Progenitor cell of endocrine pancreas (in vitro differentiated cells): ENCODE measurements at regions not wholly inside any gene's neighbourhood (a gene's known extent, or its start where the extent isn't known, plus 50 kb on each side); places are given as distances from the start of the nearest gene placed in this dataset.
"Not testable (repeated sequence)": the region's sequence is repeated elsewhere in the genome, so short reads cannot be mapped to it uniquely, and the experiment has no call there.

Experiments
- DNase-seq: peaks from one replicate; pipeline ENCODE4 v3.0.0; 2021; ENCODE audit warnings: low spot score; ENCODE audit not compliant: unreplicated experiment
- H3K27ac Mint-ChIP-seq: 2 replicates; pipeline ENCODE4 v1.8.0; 2021; ENCODE audit warnings: mild to moderate bottlenecking, moderate library complexity, mixed read lengths
- H3K27me3 Mint-ChIP-seq: 2 replicates; pipeline ENCODE4 v1.8.0; 2021; ENCODE audit warnings: mixed read lengths
- H3K36me3 Mint-ChIP-seq: 2 replicates; pipeline ENCODE4 v1.8.0; 2022; ENCODE audit warnings: mixed read lengths; ENCODE audit not compliant: insufficient read depth
- H3K4me1 Mint-ChIP-seq: 2 replicates; pipeline ENCODE4 v1.8.0; 2021; ENCODE audit warnings: low read depth, mixed read lengths
- H3K4me3 Mint-ChIP-seq: 2 replicates; pipeline ENCODE4 v1.8.0; 2021; ENCODE audit warnings: low read depth, mild to moderate bottlenecking, moderate library complexity, mixed read lengths
- H3K9me3 Mint-ChIP-seq: 2 replicates; pipeline ENCODE4 v1.8.0; 2021; ENCODE audit warnings: low read depth, mixed read lengths
- CTCF ChIP-seq: fragments of 200-600 bp; sonication (generic); IDR thresholded peaks from one replicate; pipeline ENCODE4 v1.5.0; 2021; ENCODE audit warnings: antibody characterized with exemption, mild to moderate bottlenecking; ENCODE audit not compliant: unreplicated experiment

- H3K27ac Mint-ChIP-seq: no peak overlapping the region
- no peak for TF ChIP-seq CTCF
- H3K4me3 Mint-ChIP-seq: no peak overlapping the region
- H3K9me3 Mint-ChIP-seq: peaks cover 20% of the 10 kb centered on the region
- peaks cover 22% of the 10 kb centered on the region for H3K4me1 Mint-ChIP-seq
- no peak for DNase-seq
- no peaks in the 10 kb centered on the region for H3K27me3 Mint-ChIP-seq
- H3K36me3 Mint-ChIP-seq: peaks cover 3% of the 10 kb centered on the region
Observed at GRCh38 chr5:51230336-51230735, 152.9 kb upstream of the ISL1 start.

- no peak for DNase-seq
- Mint-ChIP-seq H3K4me3 (no peak overlapping the region), H3K9me3 (no peaks in the 10 kb centered on the region), H3K27ac (no peak overlapping the region), H3K4me1 (peaks cover 1% of the 10 kb centered on the region), H3K36me3 (no peaks in the 10 kb centered on the region), H3K27me3 (no peaks in the 10 kb centered on the region)
- no peak for TF ChIP-seq CTCF
Observed at GRCh38 chr5:51242456-51242855, 140.8 kb upstream of the ISL1 start.

GRCh38 chr5:51250957-51251356 lies 132.3 kb upstream of the ISL1 start:
- H3K9me3 Mint-ChIP-seq, DNase-seq, H3K27ac Mint-ChIP-seq: not testable (repeated sequence)

GRCh38 chr5:51271261-51271660 lies 112.0 kb upstream of the ISL1 start:
- DNase-seq: no peak
- Mint-ChIP-seq H3K27me3 (peaks cover 6% of the 10 kb centered on the region), H3K4me3 (no peak overlapping the region), H3K27ac (no peak overlapping the region), H3K36me3 (no peaks in the 10 kb centered on the region), H3K9me3 (peaks cover 5% of the 10 kb centered on the region), H3K4me1 (no peaks in the 10 kb centered on the region)
- TF ChIP-seq CTCF: no peak

More at GRCh38 chr5:51250957-51251356, 132.3 kb upstream of the ISL1 start:
- H3K36me3 Mint-ChIP-seq, H3K4me1 Mint-ChIP-seq, H3K4me3 Mint-ChIP-seq, H3K27me3 Mint-ChIP-seq: not testable (repeated sequence)

- H3K27me3 Mint-ChIP-seq: peaks cover 6% of the 10 kb centered on the region
- TF ChIP-seq CTCF: no peak
- H3K4me1 Mint-ChIP-seq: no peaks in the 10 kb centered on the region
- H3K27ac Mint-ChIP-seq: no peak overlapping the region
- peaks cover 9% of the 10 kb centered on the region for H3K9me3 Mint-ChIP-seq
- no peak for DNase-seq
- no peak overlapping the region for H3K4me3 Mint-ChIP-seq
- H3K36me3 Mint-ChIP-seq: no peaks in the 10 kb centered on the region
Observed at GRCh38 chr5:51273021-51273420, 110.2 kb upstream of the ISL1 start.

- Mint-ChIP-seq H3K4me3 (no peak overlapping the region), H3K27ac (no peak overlapping the region), H3K9me3 (peaks cover 9% of the 10 kb centered on the region), H3K4me1 (peaks cover 3% of the 10 kb centered on the region), H3K36me3 (no peaks in the 10 kb centered on the region), H3K27me3 (peaks cover 6% of the 10 kb centered on the region)
- TF ChIP-seq CTCF: no peak
- no peak for DNase-seq
Observed at GRCh38 chr5:51273871-51274270, 109.4 kb upstream of the ISL1 start.
